KMS-11 (cell line): ENCODE measurements at regions not wholly inside any gene's neighbourhood (a gene's known extent, or its start where the extent isn't known, plus 50 kb on each side); places are given as distances from the start of the nearest gene placed in this dataset.

Experiments used
- H2AFZ ChIP-seq: fragments of 200-600 bp; sonication (generic); 2 replicates; pipeline ENCODE4 v1.6.1; 2016; ENCODE audit warnings: antibody characterized with exemption, mixed run types, low read depth
- H3K27ac ChIP-seq: fragments of 200-600 bp; sonication (generic); 2 replicates; pipeline ENCODE4 v1.6.1; 2016; ENCODE audit warnings: mild to moderate bottlenecking, mixed run types
- H3K27me3 ChIP-seq: fragments of 200-600 bp; sonication (generic); 2 replicates; pipeline ENCODE4 v1.6.1; 2017; ENCODE audit warnings: mild to moderate bottlenecking, low read depth, mixed run types, moderate library complexity; ENCODE audit not compliant: insufficient read depth
- H3K36me3 ChIP-seq: fragments of 200-600 bp; sonication (generic); 2 replicates; pipeline ENCODE4 v1.6.1; 2017; ENCODE audit warnings: mild to moderate bottlenecking, mixed run types; ENCODE audit not compliant: insufficient read depth
- H3K4me1 ChIP-seq: fragments of 200-600 bp; sonication (generic); 2 replicates; pipeline ENCODE4 v1.6.1; 2016; ENCODE audit warnings: mild to moderate bottlenecking, low read depth, mixed run types; ENCODE audit not compliant: poor library complexity, severe bottlenecking
- H3K4me2 ChIP-seq: fragments of 200-600 bp; sonication (generic); 2 replicates; pipeline ENCODE4 v1.7.0; 2016; ENCODE audit warnings: mild to moderate bottlenecking, mixed run types
- H3K4me3 ChIP-seq: fragments of 200-600 bp; sonication (generic); IDR thresholded peaks from 2 replicates; pipeline ENCODE4 v1.6.1; 2017; ENCODE audit warnings: low read depth, low read length, mixed read lengths; ENCODE audit not compliant: insufficient read depth
- H3K79me2 ChIP-seq: fragments of 200-600 bp; sonication (generic); 2 replicates; pipeline ENCODE4 v1.6.1; 2016; ENCODE audit warnings: low read depth, mixed run types; ENCODE audit not compliant: insufficient read depth
- H3K9ac ChIP-seq: fragments of 200-600 bp; sonication (generic); 2 replicates; pipeline ENCODE4 v1.6.1; 2016; ENCODE audit warnings: mild to moderate bottlenecking, mixed run types
- H4K20me1 ChIP-seq: fragments of 200-600 bp; sonication (generic); 2 replicates; pipeline ENCODE4 v1.6.1; 2016; ENCODE audit warnings: mild to moderate bottlenecking, mixed run types; ENCODE audit not compliant: insufficient read depth
- TF ChIP-seq, protein P1 (sequence below): fragments of 200-600 bp; sonication (generic); conservative IDR thresholded peaks from 2 replicates; pipeline ENCODE4 v1.6.1; 2017; ENCODE audit warnings: low read depth, mild to moderate bottlenecking, antibody characterized with exemption, low read length, moderate library complexity, mixed read lengths

DNA sequence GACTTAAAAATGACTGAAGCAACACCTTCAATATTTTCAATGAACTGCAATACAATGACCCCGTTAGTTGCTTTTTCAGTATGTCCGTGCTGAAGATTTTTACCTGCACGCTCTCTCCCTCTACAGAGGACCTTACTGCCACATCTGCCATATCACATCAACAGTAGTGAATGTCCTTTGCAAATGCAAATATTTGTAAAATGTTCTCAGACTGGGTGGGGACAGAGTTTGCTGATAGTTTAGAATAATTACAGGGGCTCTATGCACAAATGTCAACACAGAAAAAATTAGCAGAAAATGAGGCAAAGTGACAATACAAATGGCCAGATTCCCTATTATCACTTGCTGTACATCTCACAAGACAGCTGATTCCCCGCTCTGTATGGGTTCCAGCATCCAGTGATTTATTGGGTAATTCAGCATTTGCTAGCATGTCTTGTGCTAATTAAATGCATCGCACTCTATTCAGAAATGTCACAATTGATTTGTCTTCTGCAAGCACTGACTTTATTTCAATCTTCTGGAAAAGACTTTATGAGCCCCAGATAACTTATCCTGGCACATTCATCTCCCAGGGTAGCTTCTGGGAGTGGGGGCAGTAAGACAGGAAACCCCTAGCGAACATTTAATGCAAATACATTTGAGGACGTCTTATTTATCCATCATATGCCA, 69.1 kb upstream of the PTER start:
- no peak overlapping the region for H2AFZ ChIP-seq
- H3K9ac ChIP-seq, result no peak overlapping the region
- H3K27ac ChIP-seq, result no peak overlapping the region
- H3K4me1 ChIP-seq, result no peaks in the 10 kb centered on the region
- H3K36me3 ChIP-seq, result no peaks in the 10 kb centered on the region
- H3K4me2 ChIP-seq, result no peak overlapping the region
- H3K79me2 ChIP-seq, result no peaks in the 10 kb centered on the region
- H4K20me1 ChIP-seq, result no peaks in the 10 kb centered on the region
- H3K4me3 ChIP-seq, result no peak overlapping the region
- TF ChIP-seq, protein P1, sequence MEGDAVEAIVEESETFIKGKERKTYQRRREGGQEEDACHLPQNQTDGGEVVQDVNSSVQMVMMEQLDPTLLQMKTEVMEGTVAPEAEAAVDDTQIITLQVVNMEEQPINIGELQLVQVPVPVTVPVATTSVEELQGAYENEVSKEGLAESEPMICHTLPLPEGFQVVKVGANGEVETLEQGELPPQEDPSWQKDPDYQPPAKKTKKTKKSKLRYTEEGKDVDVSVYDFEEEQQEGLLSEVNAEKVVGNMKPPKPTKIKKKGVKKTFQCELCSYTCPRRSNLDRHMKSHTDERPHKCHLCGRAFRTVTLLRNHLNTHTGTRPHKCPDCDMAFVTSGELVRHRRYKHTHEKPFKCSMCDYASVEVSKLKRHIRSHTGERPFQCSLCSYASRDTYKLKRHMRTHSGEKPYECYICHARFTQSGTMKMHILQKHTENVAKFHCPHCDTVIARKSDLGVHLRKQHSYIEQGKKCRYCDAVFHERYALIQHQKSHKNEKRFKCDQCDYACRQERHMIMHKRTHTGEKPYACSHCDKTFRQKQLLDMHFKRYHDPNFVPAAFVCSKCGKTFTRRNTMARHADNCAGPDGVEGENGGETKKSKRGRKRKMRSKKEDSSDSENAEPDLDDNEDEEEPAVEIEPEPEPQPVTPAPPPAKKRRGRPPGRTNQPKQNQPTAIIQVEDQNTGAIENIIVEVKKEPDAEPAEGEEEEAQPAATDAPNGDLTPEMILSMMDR, result no peak
- no peaks in the 10 kb centered on the region for H3K27me3 ChIP-seq

DNA sequence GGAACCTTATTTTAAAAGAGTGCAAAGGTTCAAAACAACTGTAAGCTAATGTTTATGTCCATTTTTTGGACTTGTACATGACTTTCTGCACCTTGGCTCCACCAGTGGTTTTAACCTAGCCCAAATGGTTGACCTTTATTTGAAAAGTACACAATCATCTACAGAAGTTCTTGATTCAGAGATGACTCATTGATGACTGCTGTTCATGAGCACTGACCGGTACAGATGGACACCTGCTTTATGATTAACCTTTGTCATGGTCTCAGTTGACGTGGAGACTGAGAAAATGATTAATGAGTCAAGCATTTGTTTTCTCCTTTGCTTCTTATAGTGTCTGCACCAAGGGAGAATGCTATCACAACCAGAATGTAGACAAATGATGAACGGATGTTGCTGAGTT, 55.7 kb upstream of the PTER start:
- TF ChIP-seq, protein P1, result no peak
- no peaks in the 10 kb centered on the region for H3K79me2 ChIP-seq
- H3K4me1 ChIP-seq, result no peaks in the 10 kb centered on the region
- H4K20me1 ChIP-seq, result no peaks in the 10 kb centered on the region
- H3K36me3 ChIP-seq, result no peaks in the 10 kb centered on the region
- H2AFZ ChIP-seq, result no peak overlapping the region
- no peak overlapping the region for H3K4me3 ChIP-seq
- no peak overlapping the region for H3K4me2 ChIP-seq
- H3K27ac ChIP-seq, result no peak overlapping the region
- H3K9ac ChIP-seq, result no peak overlapping the region
- H3K27me3 ChIP-seq, result no peaks in the 10 kb centered on the region

DNA sequence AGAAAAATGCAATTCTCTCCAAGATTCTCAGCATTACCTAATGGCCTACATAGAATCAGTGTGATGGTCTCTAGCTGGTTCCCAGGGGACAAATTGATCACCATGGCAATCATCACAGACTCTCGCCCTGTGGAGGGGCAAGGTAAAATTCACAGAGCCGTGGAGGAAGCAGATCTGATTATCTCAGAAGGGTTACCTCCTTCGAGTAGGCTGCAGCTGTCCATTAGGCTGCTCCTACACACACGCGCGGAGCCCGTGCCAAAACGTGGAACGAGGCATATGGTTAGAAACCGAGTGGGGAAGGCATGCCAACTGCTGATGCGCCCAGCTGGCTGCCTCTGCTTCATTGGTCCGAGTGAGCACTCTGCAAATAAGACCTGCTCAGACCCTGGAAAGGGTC, 52.8 kb upstream of the PTER start:
- no peak overlapping the region for H3K9ac ChIP-seq
- no peak overlapping the region for H2AFZ ChIP-seq
- no peaks in the 10 kb centered on the region for H3K79me2 ChIP-seq
- H3K27me3 ChIP-seq, result no peaks in the 10 kb centered on the region
- TF ChIP-seq, protein P1, result no peak
- no peaks in the 10 kb centered on the region for H4K20me1 ChIP-seq
- no peak overlapping the region for H3K4me3 ChIP-seq
- H3K4me1 ChIP-seq, result no peaks in the 10 kb centered on the region
- H3K27ac ChIP-seq, result no peak overlapping the region
- no peak overlapping the region for H3K4me2 ChIP-seq
- H3K36me3 ChIP-seq, result no peaks in the 10 kb centered on the region

DNA sequence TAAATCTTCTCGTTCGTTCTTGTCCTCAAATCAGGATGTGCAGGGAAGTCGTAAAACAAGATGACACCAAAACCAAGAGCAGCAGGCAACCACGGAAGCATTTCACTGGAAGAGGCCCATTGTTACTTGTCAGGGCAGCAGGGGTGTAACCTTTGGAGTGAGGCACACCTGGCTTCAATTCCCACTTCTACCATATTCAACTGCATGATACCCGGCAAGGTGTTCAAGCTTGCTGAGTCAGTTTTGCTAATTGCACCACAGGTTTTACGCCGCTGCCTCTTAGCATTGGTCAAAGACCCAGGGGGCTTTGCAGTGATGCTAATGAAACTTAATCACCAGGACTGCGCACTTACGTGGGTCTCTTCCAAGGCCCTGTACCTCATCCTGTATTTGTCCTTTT, 50.0 kb upstream of the PTER start:
- Histone ChIP-seq H2AFZ (no peak overlapping the region), H3K9ac (no peak overlapping the region), H3K79me2 (no peaks in the 10 kb centered on the region), H3K36me3 (no peaks in the 10 kb centered on the region), H3K27me3 (no peaks in the 10 kb centered on the region), H4K20me1 (no peaks in the 10 kb centered on the region), H3K4me2 (no peak overlapping the region), H3K4me3 (no peak overlapping the region), H3K27ac (no peak overlapping the region), H3K4me1 (no peaks in the 10 kb centered on the region)
- TF ChIP-seq, protein P1, result no peak
